ENCODE measurements at regions not wholly inside any gene's neighbourhood (a gene's known extent, or its start where the extent isn't known, plus 50 kb on each side); places are given as distances from the start of the nearest gene placed in this dataset.
"Not testable (repeated sequence)": the region's sequence is repeated elsewhere in the genome, so short reads cannot be mapped to it uniquely, and the experiment has no call there.

GRCh38 chr4:31187979-31188378 lies 467.8 kb downstream of the PCDH7 start:
- no peak for DNase-seq (ENCODE audit: low read depth)

- DNase-seq (ENCODE audit: low read depth) = no peak
Observed at GRCh38 chr4:31189938-31190337, 469.8 kb downstream of the PCDH7 start.

- DNase-seq (ENCODE audit: low read depth) = no peak
Observed at GRCh38 chr4:31190671-31191070, 470.5 kb downstream of the PCDH7 start.

GRCh38 chr4:31192341-31192740 lies 472.2 kb downstream of the PCDH7 start:
- no peak for DNase-seq (ENCODE audit: low read depth)

- DNase-seq (ENCODE audit: low read depth) = no peak
Observed at GRCh38 chr4:31193521-31193920, 473.4 kb downstream of the PCDH7 start.

- DNase-seq (ENCODE audit: low read depth) = no peak
Observed at GRCh38 chr4:31194823-31195222, 474.7 kb downstream of the PCDH7 start.

- DNase-seq (ENCODE audit: low read depth) = no peak
Observed at GRCh38 chr4:31199644-31200043, 479.5 kb downstream of the PCDH7 start.

- not testable (repeated sequence) for DNase-seq (ENCODE audit: low read depth)
Observed at GRCh38 chr4:31202054-31202453, 481.9 kb downstream of the PCDH7 start.

GRCh38 chr4:31204874-31205273 lies 484.7 kb downstream of the PCDH7 start:
- DNase-seq (ENCODE audit: low read depth) = no peak

- DNase-seq (ENCODE audit: low read depth) = no peak
Observed at GRCh38 chr4:31220921-31221320, 500.8 kb downstream of the PCDH7 start.

- DNase-seq (ENCODE audit: low read depth) = no peak
Observed at GRCh38 chr4:31228068-31228467, 507.9 kb downstream of the PCDH7 start.

- no peak for DNase-seq (ENCODE audit: low read depth)
Observed at GRCh38 chr4:31230594-31230993, 510.4 kb downstream of the PCDH7 start.

GRCh38 chr4:31234494-31234893 lies 514.3 kb downstream of the PCDH7 start:
- no peak for DNase-seq (ENCODE audit: low read depth)

GRCh38 chr4:31234901-31235300 lies 514.7 kb downstream of the PCDH7 start:
- DNase-seq (ENCODE audit: low read depth) = no peak

- no peak for DNase-seq (ENCODE audit: low read depth)
Observed at GRCh38 chr4:31236020-31236638, 516.0 kb downstream of the PCDH7 start.

GRCh38 chr4:31236639-31237173 lies 516.5 kb downstream of the PCDH7 start:
- DNase-seq (ENCODE audit: low read depth) = no peak

- DNase-seq (ENCODE audit: low read depth) = no peak
Observed at GRCh38 chr4:31237233-31237632, 517.1 kb downstream of the PCDH7 start.

- no peak for DNase-seq (ENCODE audit: low read depth)
Observed at GRCh38 chr4:31239886-31240285, 519.7 kb downstream of the PCDH7 start.

- DNase-seq (ENCODE audit: low read depth) = no peak
Observed at GRCh38 chr4:31241504-31242106, 521.4 kb downstream of the PCDH7 start.

GRCh38 chr4:31246856-31247255 lies 526.7 kb downstream of the PCDH7 start:
- no peak for DNase-seq (ENCODE audit: low read depth)

GRCh38 chr4:31259119-31259518 lies 539.0 kb downstream of the PCDH7 start:
- DNase-seq (ENCODE audit: low read depth) = no peak

GRCh38 chr4:31261632-31262031 lies 541.5 kb downstream of the PCDH7 start:
- DNase-seq (ENCODE audit: low read depth) = no peak

- DNase-seq (ENCODE audit: low read depth) = not testable (repeated sequence)
Observed at GRCh38 chr4:31266094-31266493, 545.9 kb downstream of the PCDH7 start.

Data from activated T-cell treated with anti-CD3 and anti-CD28 coated beads for 48 hours (primary cell).